ENCODE measurements at regions not wholly inside any gene's neighbourhood (a gene's known extent, or its start where the extent isn't known, plus 50 kb on each side); places are given as distances from the start of the nearest gene placed in this dataset.

DNA sequence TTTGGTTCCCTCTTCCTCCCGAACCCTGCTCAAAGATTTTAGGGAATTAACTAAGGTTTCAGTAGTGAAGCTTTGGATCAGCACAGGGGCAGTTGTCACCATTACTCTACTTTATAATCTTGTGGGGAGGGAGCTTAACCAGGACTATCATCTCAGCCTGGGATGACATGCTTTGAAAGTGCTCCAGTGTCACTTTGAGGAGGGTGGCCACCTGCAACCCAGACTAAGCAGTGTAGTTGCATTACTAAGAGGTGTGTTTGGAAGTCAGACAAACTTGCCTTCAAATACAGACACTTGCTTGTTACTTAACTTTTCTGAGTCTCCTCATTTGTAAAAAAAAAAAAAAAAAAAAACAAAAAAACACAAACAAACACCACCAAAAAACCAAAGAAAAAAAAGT is 340.3 kb upstream of the TBL1XR1 start:
- BruUV-seq (replicated peaks): no TSS peak
- POLR2A ChIA-PET (ENCODE audit: unreplicated experiment): no interaction called here

DNA sequence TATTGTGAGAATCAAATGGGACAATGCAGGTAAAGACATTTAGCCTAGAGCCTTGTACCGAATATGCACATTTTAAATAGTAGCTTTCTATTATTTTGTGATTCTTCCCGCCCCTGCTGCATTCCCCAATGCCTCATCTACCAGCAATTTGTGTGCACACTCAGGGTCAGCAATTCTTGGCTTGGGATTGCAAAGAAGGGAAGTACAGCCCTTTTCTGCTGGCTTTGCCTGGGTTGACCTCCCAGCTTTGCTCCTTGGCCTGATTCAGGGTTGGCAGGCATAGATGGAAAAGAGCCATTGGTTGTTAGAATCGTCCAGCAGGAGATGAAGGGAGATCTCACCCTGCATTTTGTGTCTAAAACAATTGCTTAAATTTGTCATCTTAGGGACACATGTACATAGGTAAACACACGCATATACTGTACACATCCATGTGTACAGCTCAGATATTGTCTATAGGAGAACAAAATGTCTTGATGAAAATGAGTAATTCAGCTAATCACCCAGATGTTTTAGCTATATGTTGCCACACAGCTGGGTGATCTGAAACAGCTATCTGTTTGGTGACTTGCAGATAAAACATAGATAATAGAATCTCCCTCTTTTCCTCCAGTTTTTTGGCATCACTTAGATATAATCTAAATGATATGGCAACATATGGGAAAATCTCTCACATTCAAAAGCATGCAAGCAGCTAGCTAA is 340.9 kb upstream of the TBL1XR1 start:
- BruUV-seq (replicated peaks): no TSS peak
- no peak overlapping the region for H3K4me2 ChIP-seq (ENCODE audit: low read length)
- peaks cover 5% of the 10 kb centered on the region; the same call in 1 of the 2 replicates for H3K4me1 ChIP-seq (ENCODE audit: insufficient read depth, low read length)
- H3K4me3 ChIP-seq (ENCODE audit: low read length): no peak overlapping the region
- H3K9ac ChIP-seq (ENCODE audit: low read length): no peak overlapping the region
- H3K79me2 ChIP-seq (ENCODE audit: low read length): no peaks in the 10 kb centered on the region
- DNase-seq (no peak), ATAC-seq (no peak)
- no peaks in the 10 kb centered on the region for H3K9me2 ChIP-seq (replicated peaks; ENCODE audit: low read length)
- CTCF ChIA-PET: no interaction called here
- intact Hi-C loops (cut with micrococcal nuclease): no loop called here
- no peaks in the 10 kb centered on the region for H4K20me1 ChIP-seq (ENCODE audit: low read length)
- H3K9me3 ChIP-seq (ENCODE audit: low read length): no peaks in the 10 kb centered on the region
- 0 out of 2 replicates have a peak overlapping the region, but pooled peaks have one; percentile 16 for H2AFZ ChIP-seq (ENCODE audit: low read length)
- H3K36me3 ChIP-seq (ENCODE audit: low read depth, low read length): no peaks in the 10 kb centered on the region
- POLR2A ChIA-PET (ENCODE audit: unreplicated experiment): no interaction called here
- TF ChIP-seq EZH2 (IDR thresholded peaks at IDR 0.05; ENCODE audit: low read length, unreplicated experiment) (no peak), EZH2phosphoT487 (IDR thresholded peaks at IDR 0.05; ENCODE audit: borderline replicate concordance, low read length) (no peak)
- TF ChIP-seq, protein P1, sequence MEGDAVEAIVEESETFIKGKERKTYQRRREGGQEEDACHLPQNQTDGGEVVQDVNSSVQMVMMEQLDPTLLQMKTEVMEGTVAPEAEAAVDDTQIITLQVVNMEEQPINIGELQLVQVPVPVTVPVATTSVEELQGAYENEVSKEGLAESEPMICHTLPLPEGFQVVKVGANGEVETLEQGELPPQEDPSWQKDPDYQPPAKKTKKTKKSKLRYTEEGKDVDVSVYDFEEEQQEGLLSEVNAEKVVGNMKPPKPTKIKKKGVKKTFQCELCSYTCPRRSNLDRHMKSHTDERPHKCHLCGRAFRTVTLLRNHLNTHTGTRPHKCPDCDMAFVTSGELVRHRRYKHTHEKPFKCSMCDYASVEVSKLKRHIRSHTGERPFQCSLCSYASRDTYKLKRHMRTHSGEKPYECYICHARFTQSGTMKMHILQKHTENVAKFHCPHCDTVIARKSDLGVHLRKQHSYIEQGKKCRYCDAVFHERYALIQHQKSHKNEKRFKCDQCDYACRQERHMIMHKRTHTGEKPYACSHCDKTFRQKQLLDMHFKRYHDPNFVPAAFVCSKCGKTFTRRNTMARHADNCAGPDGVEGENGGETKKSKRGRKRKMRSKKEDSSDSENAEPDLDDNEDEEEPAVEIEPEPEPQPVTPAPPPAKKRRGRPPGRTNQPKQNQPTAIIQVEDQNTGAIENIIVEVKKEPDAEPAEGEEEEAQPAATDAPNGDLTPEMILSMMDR (conservative IDR thresholded peaks at IDR 0.05; ENCODE audit: low read depth, low read length): no peak
- H3K27me3 ChIP-seq (ENCODE audit: low read length): no peaks in the 10 kb centered on the region
- H3F3A ChIP-seq (ENCODE audit: low read length, unreplicated experiment): no peaks in the 10 kb centered on the region
- no peak overlapping the region for H3K27ac ChIP-seq (ENCODE audit: low read length)

More for the DNA sequence above, 340.3 kb upstream of the TBL1XR1 start:
- Histone ChIP-seq H2AFZ (ENCODE audit: low read length) (no peak overlapping the region), H3K9me2 (replicated peaks; ENCODE audit: low read length) (no peaks in the 10 kb centered on the region), H3K79me2 (ENCODE audit: low read length) (no peaks in the 10 kb centered on the region), H3F3A (ENCODE audit: low read length, unreplicated experiment) (no peaks in the 10 kb centered on the region), H3K4me1 (ENCODE audit: insufficient read depth, low read length) (peaks cover 5% of the 10 kb centered on the region; the same call in 1 of the 2 replicates), H3K27me3 (ENCODE audit: low read length) (no peaks in the 10 kb centered on the region), H3K9ac (ENCODE audit: low read length) (no peak overlapping the region), H3K4me2 (ENCODE audit: low read length) (no peak overlapping the region), H3K4me3 (ENCODE audit: low read length) (no peak overlapping the region), H4K20me1 (ENCODE audit: low read length) (no peaks in the 10 kb centered on the region), H3K27ac (ENCODE audit: low read length) (no peak overlapping the region), H3K36me3 (ENCODE audit: low read depth, low read length) (no peaks in the 10 kb centered on the region), H3K9me3 (ENCODE audit: low read length) (no peaks in the 10 kb centered on the region)
- CTCF ChIA-PET: no interaction called here
- DNase-seq (no peak), ATAC-seq (no peak)
- TF ChIP-seq EZH2 (IDR thresholded peaks at IDR 0.05; ENCODE audit: low read length, unreplicated experiment) (no peak), EZH2phosphoT487 (IDR thresholded peaks at IDR 0.05; ENCODE audit: borderline replicate concordance, low read length) (no peak)
- TF ChIP-seq, protein P1 (conservative IDR thresholded peaks at IDR 0.05; ENCODE audit: low read depth, low read length): no peak
- intact Hi-C loops (cut with micrococcal nuclease): no loop called here

All from PC-3 (cell line).